Panc1 (cell line): ENCODE measurements at regions not wholly inside any gene's neighbourhood (a gene's known extent, or its start where the extent isn't known, plus 50 kb on each side); places are given as distances from the start of the nearest gene placed in this dataset.

Experiments used
- POLR2AphosphoS5 ChIP-seq: IDR thresholded peaks from 2 replicates; pipeline ENCODE4 v1.6.1; 2012; ENCODE audit warnings: mild to moderate bottlenecking, low read depth, low read length, moderate library complexity
- TCF7L2 ChIP-seq: IDR thresholded peaks from 2 replicates; pipeline ENCODE4 v1.6.1; 2011; ENCODE audit warnings: mild to moderate bottlenecking, low read depth, low read length, inconsistent platforms
- TF ChIP-seq, protein P1 (sequence below): fragments of 450-650 bp; IDR thresholded peaks from 2 replicates; pipeline ENCODE4 v1.5.1; 2017; ENCODE audit warnings: mild to moderate bottlenecking
- TF ChIP-seq, protein P2 (sequence below), 2 experiments: IDR thresholded peaks; 2 replicates each; pipeline ENCODE4 v1.6.1; 2011 to 2012; ENCODE audit warnings: low read depth in 2 of 2, control low read depth in 1 of 2, low read length in 1 of 2, mild to moderate bottlenecking in 1 of 2, moderate library complexity in 1 of 2; ENCODE audit not compliant: insufficient read depth in 1 of 2

DNA sequence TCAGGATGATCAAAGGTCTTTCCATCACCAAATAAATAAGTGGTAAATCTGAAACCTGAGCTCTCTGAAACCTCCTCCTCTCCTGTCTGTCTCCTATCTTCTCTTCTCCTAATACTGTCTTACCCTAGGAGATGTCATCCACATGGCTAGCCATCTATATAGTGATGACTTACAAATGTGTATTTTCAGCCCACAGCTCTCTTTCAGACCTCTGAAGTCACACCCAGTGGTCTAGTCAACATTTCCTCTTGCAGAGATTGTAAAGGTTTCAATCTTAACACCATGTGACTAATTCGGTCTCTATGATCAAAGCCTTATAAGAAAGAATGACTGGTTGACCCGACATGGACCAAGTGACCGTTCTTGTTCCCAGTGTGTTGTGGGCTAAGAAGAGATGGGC is 63.1 kb upstream of the DPT start:
- TF ChIP-seq, protein P1, sequence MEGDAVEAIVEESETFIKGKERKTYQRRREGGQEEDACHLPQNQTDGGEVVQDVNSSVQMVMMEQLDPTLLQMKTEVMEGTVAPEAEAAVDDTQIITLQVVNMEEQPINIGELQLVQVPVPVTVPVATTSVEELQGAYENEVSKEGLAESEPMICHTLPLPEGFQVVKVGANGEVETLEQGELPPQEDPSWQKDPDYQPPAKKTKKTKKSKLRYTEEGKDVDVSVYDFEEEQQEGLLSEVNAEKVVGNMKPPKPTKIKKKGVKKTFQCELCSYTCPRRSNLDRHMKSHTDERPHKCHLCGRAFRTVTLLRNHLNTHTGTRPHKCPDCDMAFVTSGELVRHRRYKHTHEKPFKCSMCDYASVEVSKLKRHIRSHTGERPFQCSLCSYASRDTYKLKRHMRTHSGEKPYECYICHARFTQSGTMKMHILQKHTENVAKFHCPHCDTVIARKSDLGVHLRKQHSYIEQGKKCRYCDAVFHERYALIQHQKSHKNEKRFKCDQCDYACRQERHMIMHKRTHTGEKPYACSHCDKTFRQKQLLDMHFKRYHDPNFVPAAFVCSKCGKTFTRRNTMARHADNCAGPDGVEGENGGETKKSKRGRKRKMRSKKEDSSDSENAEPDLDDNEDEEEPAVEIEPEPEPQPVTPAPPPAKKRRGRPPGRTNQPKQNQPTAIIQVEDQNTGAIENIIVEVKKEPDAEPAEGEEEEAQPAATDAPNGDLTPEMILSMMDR = no peak
- no peak for TF ChIP-seq POLR2AphosphoS5
- TF ChIP-seq, protein P2, sequence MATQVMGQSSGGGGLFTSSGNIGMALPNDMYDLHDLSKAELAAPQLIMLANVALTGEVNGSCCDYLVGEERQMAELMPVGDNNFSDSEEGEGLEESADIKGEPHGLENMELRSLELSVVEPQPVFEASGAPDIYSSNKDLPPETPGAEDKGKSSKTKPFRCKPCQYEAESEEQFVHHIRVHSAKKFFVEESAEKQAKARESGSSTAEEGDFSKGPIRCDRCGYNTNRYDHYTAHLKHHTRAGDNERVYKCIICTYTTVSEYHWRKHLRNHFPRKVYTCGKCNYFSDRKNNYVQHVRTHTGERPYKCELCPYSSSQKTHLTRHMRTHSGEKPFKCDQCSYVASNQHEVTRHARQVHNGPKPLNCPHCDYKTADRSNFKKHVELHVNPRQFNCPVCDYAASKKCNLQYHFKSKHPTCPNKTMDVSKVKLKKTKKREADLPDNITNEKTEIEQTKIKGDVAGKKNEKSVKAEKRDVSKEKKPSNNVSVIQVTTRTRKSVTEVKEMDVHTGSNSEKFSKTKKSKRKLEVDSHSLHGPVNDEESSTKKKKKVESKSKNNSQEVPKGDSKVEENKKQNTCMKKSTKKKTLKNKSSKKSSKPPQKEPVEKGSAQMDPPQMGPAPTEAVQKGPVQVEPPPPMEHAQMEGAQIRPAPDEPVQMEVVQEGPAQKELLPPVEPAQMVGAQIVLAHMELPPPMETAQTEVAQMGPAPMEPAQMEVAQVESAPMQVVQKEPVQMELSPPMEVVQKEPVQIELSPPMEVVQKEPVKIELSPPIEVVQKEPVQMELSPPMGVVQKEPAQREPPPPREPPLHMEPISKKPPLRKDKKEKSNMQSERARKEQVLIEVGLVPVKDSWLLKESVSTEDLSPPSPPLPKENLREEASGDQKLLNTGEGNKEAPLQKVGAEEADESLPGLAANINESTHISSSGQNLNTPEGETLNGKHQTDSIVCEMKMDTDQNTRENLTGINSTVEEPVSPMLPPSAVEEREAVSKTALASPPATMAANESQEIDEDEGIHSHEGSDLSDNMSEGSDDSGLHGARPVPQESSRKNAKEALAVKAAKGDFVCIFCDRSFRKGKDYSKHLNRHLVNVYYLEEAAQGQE (IDR thresholded peaks at IDR 0.05; ENCODE audit: insufficient read depth in 1 of 2, low read depth in 2 of 2, low read length in 1 of 2) = no peak
- TF ChIP-seq TCF7L2 = no peak
